Activated CD8-positive, alpha-beta T cell treated with anti-CD3 and anti-CD28 coated beads for 36 hours (primary cell): ENCODE measurements at regions not wholly inside any gene's neighbourhood (a gene's known extent, or its start where the extent isn't known, plus 50 kb on each side); places are given as distances from the start of the nearest gene placed in this dataset.

ENCODE experiments used
- ATAC-seq: fragments of 200-7000 bp; cut with Tn5 transposase; one replicate; pipeline ENCODE4 v1.10.0; 2021; ENCODE audit warnings: mild to moderate bottlenecking, moderate library complexity
- CTCF ChIA-PET: fragments of 350-600 bp; sonication (Branson Sonifier 250); formaldehyde crosslinking; loops from one replicate; lab custom pipeline; 2021; ENCODE audit warnings: antibody characterized with exemption; lab: Charles Lee
- POLR2A ChIA-PET: fragments of 350-600 bp; sonication (Branson Sonifier 250); formaldehyde crosslinking; loops from one replicate; lab custom pipeline; 2021; ENCODE audit warnings: antibody characterized with exemption; lab: Charles Lee
- DNase-seq: peaks from one replicate; pipeline ENCODE4 v3.0.0-alpha.2; 2020
- H3K27ac Mint-ChIP-seq: one replicate; pipeline ENCODE4 v1.8.0; 2021; ENCODE audit warnings: mild to moderate bottlenecking, mixed read lengths
- H3K27me3 Mint-ChIP-seq: one replicate; pipeline ENCODE4 v1.8.0; 2021; ENCODE audit warnings: mixed read lengths
- H3K36me3 Mint-ChIP-seq: one replicate; pipeline ENCODE4 v1.8.0; 2021; ENCODE audit warnings: low read depth, mixed read lengths
- H3K4me1 Mint-ChIP-seq: one replicate; pipeline ENCODE4 v1.8.0; 2021; ENCODE audit warnings: low read depth, mixed read lengths
- H3K4me3 Mint-ChIP-seq: one replicate; pipeline ENCODE4 v1.8.0; 2021; ENCODE audit warnings: mild to moderate bottlenecking, moderate library complexity, mixed read lengths
- H3K9me3 Mint-ChIP-seq: one replicate; pipeline ENCODE4 v1.8.0; 2021; ENCODE audit warnings: mixed read lengths
- intact Hi-C: fragments of 100-400 bp; cut with micrococcal nuclease; formaldehyde crosslinking; loops from one replicate; pipeline ENCODE4 v1.10.0; 2022
- TF ChIP-seq, protein P1 (sequence below): fragments of 200-600 bp; IDR thresholded peaks from one replicate; pipeline ENCODE4 v1.8.0; 2022; ENCODE audit warnings: antibody characterized with exemption, mild to moderate bottlenecking

DNA sequence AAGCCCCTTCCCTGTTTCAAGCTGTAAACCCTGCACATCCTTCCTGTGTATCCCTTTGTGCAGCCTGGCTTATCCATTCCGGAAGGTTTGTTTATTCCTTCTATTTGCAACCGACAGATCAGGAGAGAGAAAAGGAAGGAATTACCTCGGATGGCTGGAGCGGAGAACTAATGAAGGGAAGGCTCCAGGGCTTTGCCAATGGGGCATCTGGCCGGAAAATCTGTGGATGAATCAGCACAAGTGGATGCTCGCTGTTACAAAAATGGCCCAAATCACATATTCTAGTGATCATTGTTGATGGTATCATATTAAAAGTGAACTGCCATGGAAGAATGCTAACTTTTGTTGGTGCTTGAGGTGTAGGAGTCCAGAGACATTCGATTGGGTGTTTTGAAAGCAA, 97.1 kb downstream of the AQP4 start:
- H3K4me3 Mint-ChIP-seq: no peak overlapping the region
- POLR2A ChIA-PET: no interaction called here
- H3K4me1 Mint-ChIP-seq: no peaks in the 10 kb centered on the region
- no peak overlapping the region for H3K27ac Mint-ChIP-seq
- no peaks in the 10 kb centered on the region for H3K36me3 Mint-ChIP-seq
- DNase-seq: no peak
- H3K27me3 Mint-ChIP-seq: no peaks in the 10 kb centered on the region
- peaks cover 2% of the 10 kb centered on the region for H3K9me3 Mint-ChIP-seq
- ATAC-seq: no peak
- intact Hi-C loops: no loop called here
- TF ChIP-seq, protein P1, sequence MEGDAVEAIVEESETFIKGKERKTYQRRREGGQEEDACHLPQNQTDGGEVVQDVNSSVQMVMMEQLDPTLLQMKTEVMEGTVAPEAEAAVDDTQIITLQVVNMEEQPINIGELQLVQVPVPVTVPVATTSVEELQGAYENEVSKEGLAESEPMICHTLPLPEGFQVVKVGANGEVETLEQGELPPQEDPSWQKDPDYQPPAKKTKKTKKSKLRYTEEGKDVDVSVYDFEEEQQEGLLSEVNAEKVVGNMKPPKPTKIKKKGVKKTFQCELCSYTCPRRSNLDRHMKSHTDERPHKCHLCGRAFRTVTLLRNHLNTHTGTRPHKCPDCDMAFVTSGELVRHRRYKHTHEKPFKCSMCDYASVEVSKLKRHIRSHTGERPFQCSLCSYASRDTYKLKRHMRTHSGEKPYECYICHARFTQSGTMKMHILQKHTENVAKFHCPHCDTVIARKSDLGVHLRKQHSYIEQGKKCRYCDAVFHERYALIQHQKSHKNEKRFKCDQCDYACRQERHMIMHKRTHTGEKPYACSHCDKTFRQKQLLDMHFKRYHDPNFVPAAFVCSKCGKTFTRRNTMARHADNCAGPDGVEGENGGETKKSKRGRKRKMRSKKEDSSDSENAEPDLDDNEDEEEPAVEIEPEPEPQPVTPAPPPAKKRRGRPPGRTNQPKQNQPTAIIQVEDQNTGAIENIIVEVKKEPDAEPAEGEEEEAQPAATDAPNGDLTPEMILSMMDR: no peak
- CTCF ChIA-PET: no interaction called here

DNA sequence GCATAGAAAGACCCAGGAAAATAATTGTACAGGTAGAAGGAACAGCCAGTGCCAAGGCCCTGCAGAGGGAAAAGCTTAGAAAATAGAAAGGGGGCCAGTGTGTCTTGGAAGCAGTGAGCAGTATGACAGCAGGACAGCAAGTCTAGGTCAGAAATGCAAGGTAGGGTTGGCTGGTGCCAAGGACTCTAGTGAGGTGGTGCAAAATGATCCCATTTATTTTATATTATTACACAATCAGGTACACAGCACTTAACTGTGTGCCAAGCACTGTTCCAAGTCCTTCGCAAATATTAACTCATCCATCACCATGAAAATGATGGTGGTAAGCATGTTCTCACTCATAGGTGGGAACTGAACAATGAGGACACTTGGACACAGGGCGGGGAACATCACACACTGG, 100.0 kb downstream of the AQP4 start:
- ATAC-seq (no peak), DNase-seq (no peak)
- H3K4me1 Mint-ChIP-seq: no peaks in the 10 kb centered on the region
- H3K27me3 Mint-ChIP-seq: no peaks in the 10 kb centered on the region
- H3K27ac Mint-ChIP-seq: no peak overlapping the region
- ChIA-PET CTCF (no interaction called here), POLR2A (no interaction called here)
- H3K4me3 Mint-ChIP-seq: no peak overlapping the region
- no peaks in the 10 kb centered on the region for H3K36me3 Mint-ChIP-seq
- intact Hi-C loops: no loop called here
- TF ChIP-seq, protein P1: no peak
- H3K9me3 Mint-ChIP-seq: peaks cover 2% of the 10 kb centered on the region

DNA sequence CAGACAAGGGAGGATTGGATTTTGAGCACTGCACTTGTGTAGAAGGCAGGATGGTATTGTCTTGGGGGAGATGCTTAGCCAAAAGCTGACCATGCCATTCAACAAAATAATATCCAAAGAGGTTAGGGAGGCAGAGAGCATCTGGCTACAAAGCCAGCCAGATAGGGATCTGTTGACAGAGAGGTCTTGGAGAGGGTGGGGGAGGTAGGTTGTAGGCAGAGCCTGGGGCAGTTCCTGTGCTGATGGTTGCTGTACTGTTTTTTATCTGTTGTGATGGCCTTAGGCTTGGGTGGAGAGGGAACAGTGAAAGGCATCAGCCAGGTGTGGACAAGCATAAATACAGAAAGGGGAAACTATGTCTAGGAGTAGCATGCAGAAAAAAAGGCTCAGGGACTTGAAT, 100.9 kb downstream of the AQP4 start:
- CTCF ChIA-PET: no interaction called here
- TF ChIP-seq, protein P1: no peak
- intact Hi-C loops: no loop called here
- Mint-ChIP-seq H3K4me1 (no peaks in the 10 kb centered on the region), H3K36me3 (no peaks in the 10 kb centered on the region), H3K4me3 (no peak overlapping the region), H3K27ac (no peak overlapping the region), H3K9me3 (peaks cover 2% of the 10 kb centered on the region), H3K27me3 (no peaks in the 10 kb centered on the region)
- ATAC-seq (no peak), DNase-seq (no peak)
- POLR2A ChIA-PET: no interaction called here

DNA sequence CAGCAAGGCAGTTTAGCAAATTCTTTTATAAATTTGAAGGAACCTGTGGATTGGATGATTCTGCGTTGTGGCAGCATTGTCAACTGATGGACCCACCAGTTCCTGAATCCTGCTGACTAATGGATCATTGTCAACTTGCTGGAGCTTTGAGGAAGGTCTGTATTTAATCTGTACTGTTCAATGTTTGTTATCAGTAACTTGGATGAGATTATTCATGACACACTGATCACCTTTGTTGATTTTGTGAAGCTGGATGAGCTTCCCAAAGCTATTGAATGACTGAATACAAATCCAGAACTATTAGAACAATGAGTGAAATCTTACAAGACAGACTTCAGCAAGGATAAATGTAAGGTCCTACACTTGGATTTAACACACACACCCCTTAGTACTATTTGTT, 101.3 kb downstream of the AQP4 start:
- DNase-seq (no peak), ATAC-seq (no peak)
- ChIA-PET POLR2A (no interaction called here), CTCF (no interaction called here)
- TF ChIP-seq, protein P1: no peak
- Mint-ChIP-seq H3K4me3 (no peak overlapping the region), H3K36me3 (no peaks in the 10 kb centered on the region), H3K27me3 (no peaks in the 10 kb centered on the region), H3K27ac (no peak overlapping the region), H3K4me1 (no peaks in the 10 kb centered on the region), H3K9me3 (peaks cover 2% of the 10 kb centered on the region)
- intact Hi-C loops: no loop called here

DNA sequence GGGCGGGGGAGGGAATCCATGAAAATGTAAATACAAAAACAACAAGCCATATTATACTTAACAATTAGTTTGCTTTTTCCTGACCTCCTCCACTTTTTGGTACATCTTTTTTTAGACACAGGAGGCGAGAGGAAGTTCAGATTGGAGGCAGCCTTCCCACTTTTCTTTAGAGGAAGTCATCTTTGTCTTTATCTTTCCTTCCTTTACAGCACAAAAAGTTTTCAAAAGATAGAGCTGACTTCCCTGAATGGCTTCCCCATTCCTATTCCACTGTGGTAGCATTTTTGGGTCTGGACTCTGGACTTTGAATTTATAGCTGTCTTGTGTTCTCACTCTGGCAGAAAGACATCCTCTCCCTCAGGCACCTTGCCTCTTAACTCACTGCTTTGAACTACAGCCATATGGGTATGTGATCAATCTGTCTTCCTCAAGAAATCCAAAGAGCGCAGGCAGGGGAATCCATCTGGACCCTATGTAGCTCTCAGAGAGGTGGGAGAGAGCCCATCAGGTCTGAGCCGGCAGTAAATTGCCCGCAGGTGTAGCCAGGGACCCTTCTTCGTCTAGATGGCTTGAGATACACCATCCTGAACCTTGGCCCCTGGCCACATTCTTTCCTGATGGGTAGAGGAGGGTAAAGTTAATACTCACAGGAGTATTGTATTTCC, 101.9 kb downstream of the AQP4 start:
- ChIA-PET POLR2A (no interaction called here), CTCF (interaction anchor here (0.7 kb wide), 1 partner anchor 275 kb away, joined by 3 read pairs; no protein-coding TSS in a partner anchor)
- Mint-ChIP-seq H3K36me3 (no peaks in the 10 kb centered on the region), H3K4me1 (no peaks in the 10 kb centered on the region), H3K4me3 (no peak overlapping the region), H3K9me3 (peaks cover 2% of the 10 kb centered on the region), H3K27ac (no peak overlapping the region), H3K27me3 (no peaks in the 10 kb centered on the region)
- DNase-seq: no peak
- ATAC-seq: no peak
- TF ChIP-seq, protein P1: no peak
- intact Hi-C loops: no loop called here
